Skeletal muscle cell (primary cell): ENCODE measurements at regions not wholly inside any gene's neighbourhood (a gene's known extent, or its start where the extent isn't known, plus 50 kb on each side); places are given as distances from the start of the nearest gene placed in this dataset.
"Not testable (repeated sequence)": the region's sequence is repeated elsewhere in the genome, so short reads cannot be mapped to it uniquely, and the experiment has no call there.

Experiments used
- DNase-seq: peaks from one replicate; pipeline ENCODE4 v3.0.0-alpha.2; 2010; ENCODE audit warnings: low read depth
- H3K4me3 ChIP-seq: 2 replicates; pipeline ENCODE4 v1.5.1; 2011; ENCODE audit warnings: low read depth, mild to moderate bottlenecking, control low read depth, low read length, moderate library complexity

- not testable (repeated sequence) for H3K4me3 ChIP-seq, DNase-seq
These were observed 110.0 kb upstream of the PPP1R9A start for GRCh38 chr7:94797404-94797803.

GRCh38 chr7:94803821-94804220, 103.6 kb upstream of the PPP1R9A start:
- DNase-seq: no peak
- H3K4me3 ChIP-seq: no peak overlapping the region

GRCh38 chr7:94808673-94809072, 98.7 kb upstream of the PPP1R9A start:
- not testable (repeated sequence) for DNase-seq, H3K4me3 ChIP-seq

- H3K4me3 ChIP-seq: no peak overlapping the region
- DNase-seq: no peak
These were observed 96.9 kb upstream of the PPP1R9A start for GRCh38 chr7:94810496-94810895.

GRCh38 chr7:94813917-94814316, 93.5 kb upstream of the PPP1R9A start:
- no peak overlapping the region for H3K4me3 ChIP-seq
- no peak for DNase-seq

GRCh38 chr7:94823947-94824346, 83.4 kb upstream of the PPP1R9A start:
- H3K4me3 ChIP-seq: no peak overlapping the region
- DNase-seq: peak; percentile 31

- DNase-seq: no peak
These were observed 77.4 kb upstream of the PPP1R9A start for GRCh38 chr7:94829987-94830386.

GRCh38 chr7:94832051-94832450, 75.3 kb upstream of the PPP1R9A start:
- H3K4me3 ChIP-seq: no peak overlapping the region
- DNase-seq: no peak

More at GRCh38 chr7:94829987-94830386, 77.4 kb upstream of the PPP1R9A start:
- no peak overlapping the region for H3K4me3 ChIP-seq

GRCh38 chr7:94834359-94834758, 73.0 kb upstream of the PPP1R9A start:
- H3K4me3 ChIP-seq: no peak overlapping the region
- DNase-seq: no peak

GRCh38 chr7:94838717-94839116, 68.7 kb upstream of the PPP1R9A start:
- H3K4me3 ChIP-seq: no peak overlapping the region
- no peak for DNase-seq

- no peak overlapping the region for H3K4me3 ChIP-seq
- DNase-seq: no peak
These were observed 63.8 kb upstream of the PPP1R9A start for GRCh38 chr7:94843553-94843952.

- DNase-seq: no peak
- no peak overlapping the region for H3K4me3 ChIP-seq
These were observed 58.9 kb upstream of the PPP1R9A start for GRCh38 chr7:94848531-94848930.

GRCh38 chr7:94848992-94849576, 58.3 kb upstream of the PPP1R9A start:
- H3K4me3 ChIP-seq: no peak overlapping the region

GRCh38 chr7:94849636-94850208, 57.7 kb upstream of the PPP1R9A start:
- no peak for DNase-seq
- H3K4me3 ChIP-seq: no peak overlapping the region

More at GRCh38 chr7:94848992-94849576, 58.3 kb upstream of the PPP1R9A start:
- no peak for DNase-seq

- no peak for DNase-seq
- H3K4me3 ChIP-seq: no peak overlapping the region
These were observed 51.8 kb upstream of the PPP1R9A start for GRCh38 chr7:94855589-94855988.

GRCh38 chr7:94856643-94857042, 50.8 kb upstream of the PPP1R9A start:
- H3K4me3 ChIP-seq: no peak overlapping the region
- no peak for DNase-seq
